ENCODE measurements at regions not wholly inside any gene's neighbourhood (a gene's known extent, or its start where the extent isn't known, plus 50 kb on each side); places are given as distances from the start of the nearest gene placed in this dataset.

DNA sequence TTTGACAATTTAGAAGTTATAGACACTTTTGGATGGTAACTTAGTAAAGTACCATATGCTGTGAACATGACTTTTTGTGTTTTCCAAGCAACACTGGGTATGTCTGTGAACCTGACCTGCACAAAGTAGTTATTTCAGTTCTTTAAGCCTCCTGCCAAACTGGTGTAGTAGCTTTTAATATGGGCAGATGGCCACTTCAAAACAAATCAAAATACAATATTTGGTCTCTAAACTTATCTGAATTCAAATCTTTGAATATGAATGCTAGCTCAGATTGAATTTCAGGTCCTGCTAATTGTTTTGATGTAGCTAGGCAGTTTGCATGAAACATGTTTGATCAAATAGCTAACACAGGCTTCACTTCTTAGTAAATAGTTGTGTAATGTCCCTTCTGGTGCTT, 1176.7 kb upstream of the CDH9 start (continued):
- TF ChIP-seq RAD21 (IDR thresholded peaks at IDR 0.05 in 1 of 2, conservative IDR thresholded peaks at IDR 0.05 in 1 of 2; ENCODE audit: low read depth in 2 of 2, low read length in 2 of 2) = no peak
- TF ChIP-seq YY1 (IDR thresholded peaks at IDR 0.05; ENCODE audit: low read depth, low read length) = no peak
- no peak for TF ChIP-seq CTBP2 (IDR thresholded peaks at IDR 0.05; ENCODE audit: borderline replicate concordance, insufficient read depth, insufficient read length, low read length)
- TF ChIP-seq HDAC2 (IDR thresholded peaks at IDR 0.05; ENCODE audit: borderline replicate concordance in 1 of 2, low read depth in 2 of 2, low read length in 2 of 2) = no peak
- TF ChIP-seq RNF2 (IDR thresholded peaks at IDR 0.05; ENCODE audit: borderline replicate concordance, low read depth, low read length, missing control alignments, poor library complexity, severe bottlenecking) = no peak
- no peak for TF ChIP-seq BCL11A (IDR thresholded peaks at IDR 0.05; ENCODE audit: low read depth in 2 of 2, low read length in 2 of 2)
- no peak for TF ChIP-seq GTF2F1 (IDR thresholded peaks at IDR 0.05; ENCODE audit: borderline replicate concordance, low read depth, low read length)

Measured in H1 (cell line).